ENCODE measurements at regions not wholly inside any gene's neighbourhood (a gene's known extent, or its start where the extent isn't known, plus 50 kb on each side); places are given as distances from the start of the nearest gene placed in this dataset.

DNA sequence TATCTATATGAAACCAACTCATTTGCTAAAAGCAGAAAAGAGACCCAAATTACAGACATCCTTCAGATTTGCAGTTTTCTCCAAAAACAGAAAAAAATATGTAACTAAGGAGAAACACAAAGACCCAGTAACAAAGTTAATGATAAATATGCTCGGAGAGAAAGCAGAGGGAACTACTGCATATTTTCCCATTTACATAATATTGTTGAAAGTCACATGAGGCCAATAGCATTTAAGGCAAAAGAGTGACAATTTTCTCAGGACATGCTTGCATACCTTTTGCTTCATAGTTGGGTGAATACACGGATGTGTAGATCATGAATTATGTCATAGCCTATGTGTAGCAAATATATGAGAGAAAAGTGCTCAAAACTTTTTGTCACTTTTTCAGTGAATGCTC is 310.3 kb downstream of the EFNB2 start:
- TF ChIP-seq CTCF (IDR thresholded peaks at IDR 0.05) (no peak), POLR2A (IDR thresholded peaks at IDR 0.05) (no peak)
